Mucosa of descending colon (tissue), 3 donors: ENCODE measurements at regions not wholly inside any gene's neighbourhood (a gene's known extent, or its start where the extent isn't known, plus 50 kb on each side); places are given as distances from the start of the nearest gene placed in this dataset.

ENCODE experiments used
- ATAC-seq: fragments of 200-7000 bp; cut with Tn5 transposase; one replicate; pipeline ENCODE4 v1.9.1; 2020; ENCODE audit warnings: mild to moderate bottlenecking, moderate library complexity
- DNase-seq, 3 donors: peaks; one replicate each; pipeline ENCODE4 v3.0.0-alpha.2; 2020
- H3K36me3 ChIP-seq: fragments of 200-600 bp; one replicate; pipeline ENCODE4 v1.8.0; 2021; ENCODE audit warnings: low read depth, mild to moderate bottlenecking
- H3K4me1 ChIP-seq: fragments of 200-600 bp; one replicate; pipeline ENCODE4 v1.8.0; 2021; ENCODE audit warnings: low read depth, mild to moderate bottlenecking
- H3K4me3 ChIP-seq: fragments of 200-600 bp; one replicate; pipeline ENCODE4 v1.8.0; 2021; ENCODE audit warnings: mild to moderate bottlenecking
- H3K9me3 ChIP-seq: fragments of 200-600 bp; one replicate; pipeline ENCODE4 v1.8.0; 2021; ENCODE audit warnings: mild to moderate bottlenecking
- CTCF ChIP-seq: fragments of 200-600 bp; IDR thresholded peaks from one replicate; pipeline ENCODE4 v1.8.0; 2022; ENCODE audit warnings: antibody characterized with exemption, mild to moderate bottlenecking
- intact Hi-C, 2 donors: fragments of 100-400 bp; cut with DNase I in 1 of 2; cut with micrococcal nuclease in 1 of 2; formaldehyde crosslinking; loops; one replicate each; pipeline versions ENCODE4 v1.11.0 to v1.11.1; 2022; cut with DNase I, micrococcal nuclease
- donor health status: DM: no; HTN: no; CAD: no; lungs with moderate emphysema.
- donor health status: DM: no; HTN: no; CAD: no.
- donor health status: DM: no; HTN: yes; CAD: no.

- TF ChIP-seq CTCF: no peak
- ATAC-seq (no peak), DNase-seq (no peak)
- intact Hi-C loops: no loop called here
- H3K36me3 ChIP-seq: no peaks in the 10 kb centered on the region
- H3K4me3 ChIP-seq: no peak overlapping the region
- no peaks in the 10 kb centered on the region for H3K9me3 ChIP-seq
- peaks cover 6% of the 10 kb centered on the region for H3K4me1 ChIP-seq
Measured at GRCh38 chr15:99503411-99503810, 62.4 kb upstream of the MEF2A start.

GRCh38 chr15:99504071-99504822 lies 61.5 kb upstream of the MEF2A start:
- no peaks in the 10 kb centered on the region for H3K9me3 ChIP-seq
- no peak overlapping the region for H3K4me3 ChIP-seq
- no peak for ATAC-seq
- intact Hi-C loops: no loop called here
- DNase-seq: no peak
- H3K36me3 ChIP-seq: no peaks in the 10 kb centered on the region
- TF ChIP-seq CTCF: no peak
- peaks cover 6% of the 10 kb centered on the region for H3K4me1 ChIP-seq

- ATAC-seq: no peak
- Histone ChIP-seq H3K36me3 (no peaks in the 10 kb centered on the region), H3K4me3 (no peak overlapping the region), H3K9me3 (no peaks in the 10 kb centered on the region), H3K4me1 (peaks cover 6% of the 10 kb centered on the region)
- intact Hi-C loops: no loop called here
- DNase-seq: no peak
- no peak for TF ChIP-seq CTCF
Measured at GRCh38 chr15:99504823-99505551, 60.8 kb upstream of the MEF2A start.

- no peak for DNase-seq
- Histone ChIP-seq H3K36me3 (no peaks in the 10 kb centered on the region), H3K4me1 (peaks cover 6% of the 10 kb centered on the region), H3K4me3 (no peak overlapping the region), H3K9me3 (no peaks in the 10 kb centered on the region)
- TF ChIP-seq CTCF: no peak
- intact Hi-C loops: no loop called here
- no peak for ATAC-seq
Measured at GRCh38 chr15:99506399-99506798, 59.4 kb upstream of the MEF2A start.

- Histone ChIP-seq H3K36me3 (no peaks in the 10 kb centered on the region), H3K4me3 (no peak overlapping the region), H3K4me1 (peaks cover 6% of the 10 kb centered on the region), H3K9me3 (no peaks in the 10 kb centered on the region)
- ATAC-seq: no peak
- no peak for TF ChIP-seq CTCF
- DNase-seq: no peak
- intact Hi-C loops: no loop called here
Measured at GRCh38 chr15:99507016-99507503, 58.7 kb upstream of the MEF2A start.
